HG03103 (cell line): ENCODE measurements at regions not wholly inside any gene's neighbourhood (a gene's known extent, or its start where the extent isn't known, plus 50 kb on each side); places are given as distances from the start of the nearest gene placed in this dataset.

Experiments
- ATAC-seq: cut with Tn5 transposase; IDR thresholded peaks from one replicate; pipeline ENCODE4 v1.9.1; 2021; ENCODE audit warnings: low read depth; ENCODE audit not compliant: unreplicated experiment

DNA sequence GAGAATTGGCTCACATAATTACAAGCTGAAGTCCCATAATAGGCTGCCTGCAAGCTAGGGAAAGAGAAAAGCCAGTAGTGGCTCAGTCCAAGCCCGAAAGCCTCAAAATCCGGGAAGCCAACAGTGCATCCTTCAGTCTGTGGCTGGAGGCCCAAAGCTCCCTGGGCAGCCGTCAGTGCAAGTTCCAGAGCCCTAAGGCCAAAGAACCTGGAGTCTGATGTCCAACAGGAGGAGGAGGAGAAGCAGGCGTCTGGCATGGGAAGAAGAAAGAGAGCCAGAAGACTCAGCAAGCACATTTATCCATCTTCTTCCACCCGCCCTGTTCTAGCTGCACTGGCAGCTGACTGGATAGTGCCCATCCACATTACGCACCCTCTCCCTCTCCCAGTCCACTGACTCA, 213.4 kb downstream of the GAS1 start:
- ATAC-seq: no peak

DNA sequence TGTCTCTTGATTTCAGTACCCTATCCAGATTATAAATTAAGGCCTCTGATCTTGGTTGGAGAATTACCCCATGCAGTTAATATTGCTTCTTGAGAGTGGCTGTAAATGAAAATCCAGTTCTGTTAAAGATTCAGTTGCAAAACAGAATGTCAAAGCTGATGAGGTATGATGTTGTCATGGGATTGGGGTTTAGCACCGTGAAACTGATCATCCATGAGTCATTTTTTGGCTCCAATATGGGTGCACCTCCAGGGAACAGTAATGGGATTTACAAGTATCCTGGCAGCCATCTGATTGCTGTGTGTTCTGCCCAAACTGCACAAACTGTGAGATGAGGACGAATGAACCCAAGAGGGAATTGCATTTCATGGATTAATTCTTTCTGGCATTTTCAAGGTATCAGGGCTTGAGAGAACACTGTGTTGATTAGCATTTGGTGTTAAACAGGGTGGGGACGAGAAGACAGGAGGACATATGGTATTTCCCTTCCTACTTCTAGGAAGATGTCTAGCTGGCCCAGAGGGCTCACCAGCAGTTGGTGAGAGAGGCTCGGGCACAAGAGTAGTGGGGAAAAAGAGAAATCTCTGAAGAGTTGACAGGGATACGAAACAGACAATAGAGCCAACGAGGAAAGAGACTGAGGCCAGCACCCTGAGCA, 214.7 kb downstream of the GAS1 start:
- ATAC-seq: no peak

DNA sequence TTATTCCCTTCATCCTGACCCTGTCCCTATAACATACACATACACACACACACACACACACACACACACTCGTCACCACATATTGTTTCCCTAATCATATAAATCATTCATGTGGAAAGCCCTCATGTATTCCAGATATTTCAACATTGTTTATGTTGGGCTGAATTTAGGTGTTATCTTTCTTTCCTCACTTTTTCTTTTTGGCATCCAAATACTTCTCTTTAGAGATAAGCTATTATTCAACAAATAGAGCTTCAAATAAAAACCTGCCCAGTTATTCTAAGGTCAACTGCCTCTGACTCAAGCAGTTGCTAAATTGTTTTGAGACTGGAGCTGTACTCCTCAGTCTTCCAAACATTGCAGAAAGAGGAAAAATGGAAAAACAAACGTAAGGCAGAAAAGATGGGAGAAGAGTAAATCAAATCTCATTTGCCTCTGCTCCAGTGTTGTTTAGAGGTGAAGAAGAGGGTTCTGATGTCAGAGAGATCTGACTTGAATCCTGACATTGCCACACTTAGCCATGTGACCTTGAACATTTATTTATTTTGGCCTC, 215.7 kb downstream of the GAS1 start:
- no peak for ATAC-seq

DNA sequence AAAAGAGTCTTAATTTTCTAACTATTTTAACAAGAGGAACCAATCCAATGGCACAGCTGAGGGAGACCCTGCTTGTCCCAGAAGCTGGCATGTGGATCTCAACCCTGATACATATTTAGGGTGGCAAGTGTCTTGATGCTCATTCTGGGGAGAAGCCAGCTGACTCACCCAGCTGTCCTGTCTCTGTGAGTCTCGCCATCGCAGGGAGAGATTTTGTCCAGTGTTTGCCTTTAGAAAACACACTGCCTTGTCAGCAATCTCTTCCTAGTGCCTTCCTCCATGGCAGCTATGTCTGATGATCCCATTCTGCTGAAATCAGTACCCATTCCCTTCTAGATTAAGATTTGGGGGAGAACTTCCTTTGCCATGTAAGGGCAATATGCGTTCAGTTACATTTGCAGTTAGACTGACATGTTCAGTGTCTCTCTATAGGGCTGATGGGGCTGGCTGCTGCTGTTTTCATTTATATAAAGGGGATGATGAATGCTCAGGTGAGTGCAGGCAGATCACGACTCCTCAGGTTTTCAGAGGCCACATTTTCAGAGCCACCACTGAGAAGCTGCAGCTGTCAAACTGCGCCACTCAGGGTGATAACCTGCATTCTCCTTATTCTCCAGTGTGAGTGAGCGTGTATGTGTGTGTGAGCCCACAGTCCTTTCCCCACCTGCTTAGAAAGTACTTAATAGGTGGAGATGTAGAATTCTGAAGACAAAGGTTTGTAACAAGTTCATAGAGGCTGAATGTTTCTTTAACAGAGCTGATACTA, 217.0 kb downstream of the GAS1 start:
- ATAC-seq: no peak

DNA sequence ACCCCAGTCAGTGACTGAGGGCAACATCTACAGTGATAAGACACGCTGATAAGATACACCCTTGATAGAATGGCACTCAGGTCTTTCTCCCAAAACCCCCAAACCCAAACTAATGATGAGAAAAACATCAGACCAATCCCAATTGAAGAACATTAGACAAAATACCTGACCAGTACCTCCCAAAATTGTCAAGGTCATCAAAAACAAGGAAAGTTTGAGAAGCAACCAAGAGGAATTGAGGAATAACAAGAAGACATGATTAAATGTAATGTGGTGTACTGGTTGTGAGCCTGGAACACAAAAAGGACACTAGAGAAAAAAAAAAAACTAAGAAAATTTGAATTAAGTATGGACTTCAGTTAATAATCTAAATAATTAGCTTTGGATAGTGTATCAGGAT, 222.8 kb downstream of the GAS1 start:
- no peak for ATAC-seq

DNA sequence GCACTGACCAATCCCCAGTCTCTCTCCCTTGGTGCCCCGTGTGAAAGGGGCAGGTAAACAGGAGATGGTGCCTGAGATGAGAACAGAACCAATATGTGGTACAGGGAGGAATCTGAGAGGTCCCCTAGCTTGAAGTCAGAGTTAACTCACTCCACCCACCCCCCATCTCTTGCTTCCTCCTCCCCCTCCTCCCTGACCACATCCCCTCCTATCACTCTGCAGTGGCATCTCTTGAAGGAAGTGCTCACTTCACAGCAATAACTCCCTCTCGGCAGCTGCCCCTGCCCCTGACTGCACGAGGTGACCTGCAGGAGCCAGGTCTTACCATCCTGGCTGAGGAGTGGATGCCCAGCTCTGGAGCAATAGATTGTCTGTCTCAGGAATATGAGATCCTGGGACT, 224.0 kb downstream of the GAS1 start:
- ATAC-seq: no peak

DNA sequence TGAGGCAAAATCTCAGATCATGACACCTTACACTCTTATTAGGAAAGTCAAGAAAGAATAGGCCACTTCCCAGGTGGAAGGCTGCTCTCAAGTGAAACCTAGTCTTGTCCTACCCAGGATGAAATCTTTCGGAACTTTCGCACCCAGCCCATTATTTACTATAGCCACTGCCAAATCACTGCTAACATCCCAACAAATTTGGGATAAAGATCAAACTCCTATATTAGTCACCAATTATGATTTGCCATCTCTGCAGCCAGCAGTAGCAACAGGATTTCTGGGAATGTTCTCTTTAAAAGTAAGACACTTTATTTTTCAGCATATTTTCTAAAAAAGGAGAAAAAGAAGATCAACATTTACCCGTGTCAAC, 224.6 kb downstream of the GAS1 start:
- no peak for ATAC-seq

DNA sequence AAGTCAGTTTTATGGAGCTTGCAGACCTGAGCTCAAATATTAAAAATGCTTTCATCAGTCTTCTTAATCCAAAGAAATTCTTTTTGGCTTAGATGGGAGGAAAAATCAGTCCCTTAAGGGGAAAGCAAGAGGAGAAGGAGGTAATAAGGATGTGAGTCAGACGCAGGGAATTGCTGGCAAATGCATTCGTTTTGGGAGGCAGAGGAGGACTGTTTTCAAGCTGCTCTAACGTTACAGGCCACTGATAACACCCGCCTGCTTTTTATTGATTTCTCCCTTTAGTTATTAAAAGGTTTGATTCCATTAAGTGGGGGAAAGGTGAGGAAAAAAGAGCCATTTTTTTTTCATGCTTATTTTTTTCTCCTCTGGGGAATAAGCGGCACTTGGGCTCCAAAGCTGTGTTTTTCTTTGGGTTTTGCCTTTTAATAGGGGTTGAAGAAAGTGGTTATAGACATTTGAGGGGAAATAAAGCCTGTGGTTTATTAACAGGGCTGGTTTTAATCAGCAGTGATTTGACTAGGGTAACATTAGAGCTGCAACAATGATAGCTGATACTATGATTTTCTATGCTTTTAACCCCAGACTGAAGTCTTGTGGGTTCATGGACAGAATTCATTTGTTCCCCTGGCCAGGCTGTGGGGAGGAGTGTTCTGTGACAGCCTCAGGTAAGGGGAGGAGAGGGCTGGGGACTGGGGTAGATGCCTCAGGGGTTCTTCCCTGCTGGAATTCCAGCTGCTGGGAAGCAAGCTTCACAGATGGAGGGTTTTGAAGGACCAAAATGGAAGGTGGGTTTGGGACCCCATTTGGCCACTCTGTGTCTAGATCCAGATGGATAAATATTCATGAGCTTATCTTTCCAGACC, 225.2 kb downstream of the GAS1 start:
- no peak for ATAC-seq

DNA sequence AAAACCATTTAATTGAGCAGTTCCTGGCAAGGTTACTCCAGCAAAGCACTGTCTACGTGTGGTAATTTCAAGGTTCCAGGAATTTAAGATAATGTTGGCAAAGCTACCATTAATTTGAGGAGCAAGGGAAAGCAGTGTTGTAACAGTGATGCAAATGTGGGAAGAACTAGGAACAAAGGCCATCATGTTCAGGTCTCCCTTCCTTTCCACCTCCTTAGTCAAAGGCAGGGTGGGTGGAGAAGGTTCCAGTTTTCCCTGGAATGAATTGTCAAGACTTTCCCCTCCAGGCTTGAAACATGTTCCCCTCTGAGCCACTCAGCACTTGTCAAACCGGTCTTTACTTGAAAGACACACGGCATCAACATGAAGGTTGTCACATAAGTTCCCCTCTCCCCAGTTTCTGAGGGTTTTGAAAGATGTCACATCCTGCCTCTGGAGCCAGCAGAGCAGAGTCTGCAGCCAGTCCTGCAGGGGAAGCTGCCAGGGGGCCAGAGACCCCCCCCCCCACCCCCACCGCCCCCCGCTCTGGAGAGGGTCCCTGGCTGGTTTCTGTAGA, 226.0 kb downstream of the GAS1 start:
- ATAC-seq: no peak

DNA sequence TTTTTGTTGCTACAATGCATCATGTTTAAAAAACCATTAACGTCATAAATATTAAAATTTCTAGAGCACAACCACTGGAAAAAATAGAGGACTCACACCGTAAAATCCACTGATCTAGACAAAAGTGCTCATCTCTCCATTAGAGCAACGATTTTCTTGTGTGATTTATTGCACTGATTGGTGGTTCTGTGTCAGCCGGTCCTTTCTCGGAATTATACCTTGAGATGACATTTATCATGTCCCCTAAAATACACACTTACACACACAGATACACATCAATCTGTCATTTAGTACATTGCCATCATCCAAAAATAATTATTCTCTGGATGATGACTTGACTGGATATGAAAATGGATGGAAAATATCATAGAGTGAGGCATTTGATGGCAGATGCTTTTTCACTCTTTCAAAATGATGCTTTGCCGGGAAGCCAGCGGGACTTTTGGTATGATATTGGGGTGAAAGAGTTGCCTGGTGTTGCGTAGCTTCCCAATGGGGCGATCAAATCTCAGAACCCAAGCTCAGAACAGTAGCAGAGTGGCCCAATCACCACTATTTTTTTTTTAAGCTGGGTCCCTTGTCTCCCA, 226.6 kb downstream of the GAS1 start:
- no peak for ATAC-seq

DNA sequence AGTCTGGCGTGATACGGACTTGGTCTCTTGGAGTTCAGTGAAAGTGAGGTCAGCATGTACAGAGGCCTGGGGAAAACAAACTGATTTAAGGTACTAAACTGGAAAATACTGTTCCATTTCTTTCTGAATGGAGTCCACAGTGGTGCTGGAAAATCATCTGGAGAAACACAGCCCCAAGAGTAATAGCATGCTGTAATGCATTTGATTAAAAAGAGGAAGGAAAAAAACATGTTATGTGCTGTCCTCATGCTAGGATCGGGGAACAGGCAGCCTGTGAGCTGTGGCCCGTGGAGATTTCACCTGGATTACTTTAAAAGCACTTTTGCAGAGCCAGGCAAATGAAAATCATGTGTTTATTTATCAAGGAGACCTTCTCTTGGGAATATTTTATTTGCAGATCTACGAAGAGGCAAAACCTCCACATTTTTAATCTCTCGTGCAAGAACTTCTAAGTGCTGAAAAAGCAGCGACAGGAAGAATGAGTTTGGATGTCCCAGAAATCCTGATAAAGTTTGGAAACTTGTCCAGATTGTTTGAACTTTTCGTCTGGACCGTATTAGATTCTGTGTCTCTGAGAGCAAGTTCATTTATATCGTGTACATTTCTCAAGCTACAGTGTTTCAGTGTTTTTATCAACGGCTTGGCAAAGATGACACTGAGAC, 228.8 kb downstream of the GAS1 start:
- no peak for ATAC-seq

DNA sequence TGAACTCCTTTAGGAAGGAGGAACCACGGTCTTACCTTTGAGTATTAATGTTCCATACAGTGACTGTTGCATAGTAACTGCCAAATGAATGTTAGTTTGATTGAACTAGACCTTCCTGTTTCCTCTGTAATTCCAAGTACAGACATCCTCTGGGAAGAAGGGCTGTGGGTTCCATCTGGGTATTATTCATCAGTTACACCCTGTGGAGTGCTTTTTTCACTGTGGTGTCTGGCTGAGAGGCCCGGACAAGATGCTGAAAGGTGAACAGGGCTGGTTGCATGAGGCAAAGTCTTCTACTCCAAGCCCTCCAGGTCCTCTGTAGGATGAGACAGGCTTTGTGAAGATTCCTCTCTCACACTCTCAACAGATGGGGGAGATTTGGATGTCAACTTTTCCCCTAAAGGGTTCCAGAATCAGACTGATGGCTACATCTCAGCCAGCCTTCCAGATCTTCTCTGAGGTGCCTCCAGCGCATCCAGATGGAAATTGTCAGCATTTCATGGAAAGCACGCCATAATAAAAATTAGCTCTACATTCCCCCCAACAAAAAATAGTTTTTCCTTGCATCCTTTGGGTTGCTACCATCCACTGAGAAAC, 230.9 kb downstream of the GAS1 start:
- ATAC-seq: no peak

DNA sequence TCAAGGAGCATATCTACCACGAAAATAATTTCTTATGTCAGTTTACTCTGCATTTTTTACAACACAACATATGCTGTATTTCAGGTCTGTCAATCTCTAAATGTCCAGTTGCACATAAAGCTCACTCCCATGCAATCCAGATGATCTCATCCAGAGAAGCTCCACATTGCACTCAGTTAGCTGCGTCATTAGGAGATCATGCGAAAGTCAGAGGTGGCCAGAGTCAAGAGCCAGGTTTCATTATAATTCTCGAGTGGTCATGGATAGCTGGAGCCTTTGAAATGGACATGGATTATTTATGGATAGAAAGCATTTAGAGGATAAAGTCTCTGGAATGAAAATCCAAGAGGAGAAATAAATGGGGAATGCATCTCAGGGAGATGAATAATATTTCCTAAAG, 232.3 kb downstream of the GAS1 start:
- no peak for ATAC-seq

DNA sequence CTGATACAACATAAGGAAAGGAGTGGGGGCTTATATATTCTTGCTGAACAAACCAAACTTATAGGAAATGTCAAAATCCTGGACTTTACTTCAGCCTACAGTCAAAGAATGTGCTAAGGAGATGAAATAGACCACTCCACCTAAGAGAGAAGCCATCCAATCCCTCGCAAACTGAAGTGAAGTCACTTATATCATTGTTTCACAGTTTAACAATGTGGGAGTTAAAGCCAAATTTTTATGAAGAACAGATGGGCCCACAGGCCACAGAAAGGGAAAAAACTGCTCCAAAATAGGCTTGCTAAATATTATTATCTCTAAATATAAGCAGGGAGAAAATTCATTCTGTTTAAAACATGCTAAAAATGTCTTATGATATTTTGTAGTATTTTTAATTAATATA, 233.3 kb downstream of the GAS1 start:
- ATAC-seq: no peak

DNA sequence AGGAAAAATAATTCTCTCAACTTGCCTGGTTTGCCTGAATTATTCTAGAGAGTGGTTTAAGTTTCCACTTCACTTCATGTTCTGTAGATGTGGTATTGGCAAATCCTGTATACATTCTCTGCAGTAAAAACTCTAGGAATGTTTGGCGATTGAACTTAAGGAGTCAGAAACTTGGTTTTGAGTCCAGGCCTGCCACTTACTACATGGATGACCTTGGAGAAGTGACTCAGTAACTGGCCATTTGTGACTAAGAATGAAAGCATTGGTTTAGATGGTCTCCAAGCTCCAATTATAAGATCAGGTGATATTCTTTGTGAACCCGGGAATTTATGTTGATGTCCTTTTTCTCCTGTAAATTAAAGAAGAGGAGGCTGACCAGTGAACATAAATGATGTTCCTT, 233.8 kb downstream of the GAS1 start:
- no peak for ATAC-seq

DNA sequence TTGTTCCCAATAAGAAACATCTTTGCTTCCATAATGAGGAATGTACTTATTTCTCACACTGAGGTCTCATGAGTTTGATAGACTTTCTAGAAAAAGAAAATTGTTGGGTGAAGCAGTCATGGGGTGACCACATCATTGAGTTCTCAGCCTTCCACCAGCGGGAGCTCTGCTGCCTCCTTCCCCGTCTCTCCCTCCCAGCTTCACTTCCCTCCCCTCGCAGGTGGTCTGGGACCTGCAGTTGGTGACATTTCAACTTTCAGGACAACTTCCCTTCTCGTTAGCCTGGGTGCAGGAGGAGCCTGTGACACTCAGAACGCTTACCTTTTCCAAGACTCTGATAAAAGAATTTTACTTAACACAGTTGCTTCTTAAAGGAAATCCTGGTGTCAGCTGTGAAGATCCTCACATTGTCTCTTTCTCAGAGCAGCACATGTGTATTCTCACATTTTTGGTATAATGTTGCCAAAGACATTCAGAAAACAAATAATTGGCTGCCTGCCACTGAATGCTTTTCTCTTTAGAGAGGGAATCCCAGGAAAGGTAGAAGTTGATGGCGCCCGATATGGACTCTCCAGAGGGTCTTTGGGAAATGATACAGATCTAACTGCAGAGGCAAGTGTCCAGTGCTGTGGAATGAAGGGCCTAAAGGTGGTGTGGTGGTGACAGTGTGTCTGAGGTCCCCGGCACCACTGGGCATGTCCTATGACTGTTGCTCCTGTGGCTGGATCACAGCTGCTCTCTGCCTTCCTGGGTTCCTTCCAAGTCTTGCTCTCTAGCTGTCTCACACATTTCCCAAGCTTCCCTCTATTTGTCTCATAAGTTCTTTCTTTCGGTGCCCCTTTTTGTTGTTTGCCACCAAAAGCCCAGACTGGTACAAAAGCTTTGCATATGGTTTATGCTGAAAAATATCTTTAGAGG, 238.1 kb downstream of the GAS1 start:
- no peak for ATAC-seq

DNA sequence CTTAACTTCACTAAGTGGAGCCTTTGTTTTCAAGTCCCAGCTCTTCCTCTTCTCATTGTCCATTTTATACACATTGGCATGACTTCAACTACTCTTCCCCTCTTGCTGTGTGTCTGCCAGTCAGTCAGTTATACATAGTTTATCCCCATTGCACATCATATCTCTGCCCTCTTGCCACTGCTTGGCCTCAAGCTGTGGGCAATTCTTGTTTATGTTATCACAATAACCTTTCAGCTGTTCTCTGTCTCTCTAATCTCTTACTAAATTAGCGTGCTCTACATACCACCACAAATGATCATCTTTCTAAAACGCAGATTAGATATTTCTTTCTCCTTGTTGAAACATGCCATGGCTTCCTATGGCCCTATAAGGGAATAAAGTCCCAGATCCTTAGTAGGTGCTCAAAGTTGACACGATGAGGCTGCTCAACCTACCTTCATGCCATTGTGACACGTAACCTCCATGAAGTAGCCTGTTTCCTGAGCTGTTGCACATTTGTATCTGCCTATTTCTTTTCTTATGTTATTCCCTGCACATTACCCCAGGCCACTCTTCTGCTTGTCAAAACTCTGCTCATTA, 239.3 kb downstream of the GAS1 start:
- no peak for ATAC-seq

DNA sequence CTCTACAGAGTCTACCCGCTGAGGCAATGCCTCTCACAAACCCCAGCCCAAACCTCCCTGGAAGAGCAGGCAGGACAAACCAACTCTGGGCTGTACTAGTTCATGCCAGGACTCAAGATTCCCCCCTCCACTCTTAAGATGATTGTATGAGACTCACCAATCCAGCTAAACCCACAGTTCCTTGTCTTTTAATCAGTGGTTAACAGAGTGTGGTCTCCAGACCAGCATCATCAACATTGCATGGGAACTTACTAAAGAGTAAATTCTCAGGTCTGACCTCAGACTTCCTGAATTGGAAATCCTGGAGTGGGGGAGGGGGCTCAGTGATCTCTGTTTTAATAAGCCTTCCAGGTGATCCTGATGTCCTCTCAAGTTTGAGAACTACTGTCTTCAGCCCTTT, 240.9 kb downstream of the GAS1 start:
- no peak for ATAC-seq
